ENCODE measurements at regions not wholly inside any gene's neighbourhood (a gene's known extent, or its start where the extent isn't known, plus 50 kb on each side); places are given as distances from the start of the nearest gene placed in this dataset.

DNA sequence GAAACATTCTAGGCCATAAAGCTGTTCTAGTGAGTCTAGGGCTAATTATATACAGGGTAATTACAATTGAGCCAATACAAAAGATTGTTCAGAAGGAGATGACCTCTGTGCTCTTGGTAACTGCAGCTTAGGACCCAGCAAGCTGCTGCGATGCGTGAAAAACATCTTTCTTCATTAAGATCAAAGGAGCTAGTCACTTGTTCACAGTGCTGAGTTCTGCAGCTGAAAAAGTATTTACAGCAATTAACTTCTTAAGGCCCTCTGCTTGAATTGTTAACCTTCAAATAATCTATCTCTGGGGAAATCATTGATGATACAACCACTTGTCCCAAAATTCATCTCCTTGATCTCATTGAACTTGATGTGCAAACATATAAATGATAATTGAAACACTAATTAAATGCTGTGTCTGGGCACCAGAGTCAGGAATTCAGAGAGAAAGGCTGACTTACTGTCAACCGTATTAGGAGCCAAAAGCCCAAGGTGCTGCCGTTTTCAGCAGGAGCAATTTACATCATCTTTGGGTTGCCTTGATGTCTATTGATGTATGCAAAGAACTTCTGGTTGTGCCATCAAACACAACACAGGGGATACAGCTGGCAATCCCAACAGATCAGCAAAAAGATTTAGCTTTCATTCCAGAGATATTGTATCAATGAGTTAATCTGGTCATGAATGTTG is 213.0 kb downstream of the NECTIN3 start:
- TF ChIP-seq EZH2phosphoT487 (IDR thresholded peaks at IDR 0.05; ENCODE audit: low read depth): no peak
- no peak for TF ChIP-seq CTCF (IDR thresholded peaks at IDR 0.05; ENCODE audit: low read depth, low read length)

GRCh38 chr3:111285184-111285538 is 213.5 kb downstream of the NECTIN3 start:
- no peak overlapping the region for H3K4me3 ChIP-seq (ENCODE audit: low read length)
- H3K9me3 ChIP-seq (ENCODE audit: insufficient read depth, low read length): no peaks in the 10 kb centered on the region
- TF ChIP-seq CTCF (IDR thresholded peaks at IDR 0.05; ENCODE audit: low read depth, low read length) (no peak), EZH2phosphoT487 (IDR thresholded peaks at IDR 0.05; ENCODE audit: low read depth) (no peak)
- H3K27me3 ChIP-seq (ENCODE audit: low read depth, low read length): no peaks in the 10 kb centered on the region
- H3K36me3 ChIP-seq (replicated peaks; ENCODE audit: low read depth, low read length): no peaks in the 10 kb centered on the region
- no peak overlapping the region for H3K9ac ChIP-seq (ENCODE audit: low read length)
- H4K20me1 ChIP-seq (ENCODE audit: insufficient read depth, low read length): no peaks in the 10 kb centered on the region
- no peak overlapping the region for H3K27ac ChIP-seq (ENCODE audit: low read length)
- no peak overlapping the region for H3K4me2 ChIP-seq (ENCODE audit: low read length)
- peaks cover 10% of the 10 kb centered on the region for H3K4me1 ChIP-seq (ENCODE audit: low read length)
- no peaks in the 10 kb centered on the region for H3K79me2 ChIP-seq (ENCODE audit: low read length)
- H2AFZ ChIP-seq (ENCODE audit: low read depth, low read length): no peak overlapping the region

More for the DNA sequence above, 213.0 kb downstream of the NECTIN3 start:
- Histone ChIP-seq H3K4me3 (ENCODE audit: low read length) (no peak overlapping the region), H2AFZ (ENCODE audit: low read depth, low read length) (no peak overlapping the region), H3K4me1 (ENCODE audit: low read length) (peaks cover 10% of the 10 kb centered on the region), H3K4me2 (ENCODE audit: low read length) (no peak overlapping the region), H4K20me1 (ENCODE audit: insufficient read depth, low read length) (no peaks in the 10 kb centered on the region), H3K79me2 (ENCODE audit: low read length) (no peaks in the 10 kb centered on the region), H3K36me3 (replicated peaks; ENCODE audit: low read depth, low read length) (no peaks in the 10 kb centered on the region), H3K9me3 (ENCODE audit: insufficient read depth, low read length) (no peaks in the 10 kb centered on the region), H3K27me3 (ENCODE audit: low read depth, low read length) (no peaks in the 10 kb centered on the region), H3K9ac (ENCODE audit: low read length) (no peak overlapping the region), H3K27ac (ENCODE audit: low read length) (no peak overlapping the region)

- H2AFZ ChIP-seq (ENCODE audit: low read depth, low read length): no peak overlapping the region
- H3K9me3 ChIP-seq (ENCODE audit: insufficient read depth, low read length): no peaks in the 10 kb centered on the region
- H4K20me1 ChIP-seq (ENCODE audit: insufficient read depth, low read length): no peaks in the 10 kb centered on the region
- H3K9ac ChIP-seq (ENCODE audit: low read length): no peak overlapping the region
- TF ChIP-seq EZH2phosphoT487 (IDR thresholded peaks at IDR 0.05; ENCODE audit: low read depth) (no peak), CTCF (IDR thresholded peaks at IDR 0.05; ENCODE audit: low read depth, low read length) (no peak)
- H3K36me3 ChIP-seq (replicated peaks; ENCODE audit: low read depth, low read length): no peaks in the 10 kb centered on the region
- peaks cover 10% of the 10 kb centered on the region for H3K4me1 ChIP-seq (ENCODE audit: low read length)
- H3K79me2 ChIP-seq (ENCODE audit: low read length): no peaks in the 10 kb centered on the region
- no peak overlapping the region for H3K4me3 ChIP-seq (ENCODE audit: low read length)
- H3K4me2 ChIP-seq (ENCODE audit: low read length): no peak overlapping the region
- no peaks in the 10 kb centered on the region for H3K27me3 ChIP-seq (ENCODE audit: low read depth, low read length)
- H3K27ac ChIP-seq (ENCODE audit: low read length): no peak overlapping the region
Measured at GRCh38 chr3:111285694-111286093, 214.1 kb downstream of the NECTIN3 start.

DNA sequence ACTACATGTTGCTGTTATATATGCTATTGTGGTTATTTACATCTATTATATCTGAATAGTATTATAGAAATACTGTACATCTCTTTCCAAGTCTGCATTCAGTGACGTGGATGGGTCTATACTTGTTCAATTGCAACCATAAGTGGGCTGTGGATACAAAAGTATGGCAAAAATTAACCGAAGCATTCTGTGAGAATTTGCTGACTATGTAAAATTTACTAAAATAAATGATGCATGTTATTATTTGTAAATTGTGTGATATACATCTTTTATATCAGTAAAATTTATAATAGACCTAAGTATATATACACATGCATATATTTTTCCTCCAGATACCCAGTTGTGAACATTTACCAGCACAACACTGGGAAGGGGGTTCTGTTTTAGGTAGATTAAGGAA is 215.1 kb downstream of the NECTIN3 start:
- H3K79me2 ChIP-seq (ENCODE audit: low read length): no peaks in the 10 kb centered on the region
- no peaks in the 10 kb centered on the region for H4K20me1 ChIP-seq (ENCODE audit: insufficient read depth, low read length)
- no peaks in the 10 kb centered on the region for H3K27me3 ChIP-seq (ENCODE audit: low read depth, low read length)
- no peak overlapping the region for H3K4me3 ChIP-seq (ENCODE audit: low read length)
- H2AFZ ChIP-seq (ENCODE audit: low read depth, low read length): no peak overlapping the region
- no peak overlapping the region for H3K27ac ChIP-seq (ENCODE audit: low read length)
- H3K9ac ChIP-seq (ENCODE audit: low read length): no peak overlapping the region
- H3K36me3 ChIP-seq (replicated peaks; ENCODE audit: low read depth, low read length): no peaks in the 10 kb centered on the region
- no peaks in the 10 kb centered on the region for H3K9me3 ChIP-seq (ENCODE audit: insufficient read depth, low read length)
- H3K4me1 ChIP-seq (ENCODE audit: low read length): peaks cover 5% of the 10 kb centered on the region
- H3K4me2 ChIP-seq (ENCODE audit: low read length): no peak overlapping the region
- TF ChIP-seq EZH2phosphoT487 (IDR thresholded peaks at IDR 0.05; ENCODE audit: low read depth): no peak

Measured in OCI-LY3 (cell line).